22Rv1 (cell line): ENCODE measurements at regions not wholly inside any gene's neighbourhood (a gene's known extent, or its start where the extent isn't known, plus 50 kb on each side); places are given as distances from the start of the nearest gene placed in this dataset.

Experiments used
- CTCF ChIP-seq: fragments of 450-650 bp; IDR thresholded peaks from 2 replicates; pipeline ENCODE4 v1.5.1; 2017; ENCODE audit warnings: mild to moderate bottlenecking
- ZFX ChIP-seq: fragments of 450-650 bp; IDR thresholded peaks from 2 replicates; pipeline ENCODE4 v1.6.1; 2017; ENCODE audit warnings: antibody characterized with exemption, borderline replicate concordance

GRCh38 chr3:35065891-35066290 lies 573.4 kb upstream of the ARPP21 start:
- TF ChIP-seq CTCF (no peak), ZFX (no peak)
